ENCODE measurements at regions not wholly inside any gene's neighbourhood (a gene's known extent, or its start where the extent isn't known, plus 50 kb on each side); places are given as distances from the start of the nearest gene placed in this dataset.

DNA sequence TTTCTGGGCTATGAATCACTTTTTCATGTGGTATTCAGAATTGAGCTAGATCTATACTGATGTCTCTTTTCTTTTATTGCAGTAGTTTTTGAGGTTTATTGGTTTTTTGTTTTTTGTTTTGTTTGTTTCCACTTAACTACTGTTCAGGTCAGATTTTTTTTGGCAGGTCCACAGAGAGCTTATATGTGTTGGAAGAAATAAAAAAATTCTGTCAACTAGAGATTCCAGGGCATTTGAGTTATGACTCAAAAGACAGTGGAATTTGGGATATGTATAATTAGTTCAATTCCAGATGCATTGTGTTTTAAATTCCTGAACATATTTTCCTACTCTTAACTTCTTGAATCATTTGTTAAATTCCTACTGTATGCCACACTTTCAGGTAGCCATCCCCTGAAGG lies 727.2 kb downstream of the SI start:
- TF ChIP-seq POLR2A (IDR thresholded peaks at IDR 0.05), result no peak
- TF ChIP-seq, protein P1, sequence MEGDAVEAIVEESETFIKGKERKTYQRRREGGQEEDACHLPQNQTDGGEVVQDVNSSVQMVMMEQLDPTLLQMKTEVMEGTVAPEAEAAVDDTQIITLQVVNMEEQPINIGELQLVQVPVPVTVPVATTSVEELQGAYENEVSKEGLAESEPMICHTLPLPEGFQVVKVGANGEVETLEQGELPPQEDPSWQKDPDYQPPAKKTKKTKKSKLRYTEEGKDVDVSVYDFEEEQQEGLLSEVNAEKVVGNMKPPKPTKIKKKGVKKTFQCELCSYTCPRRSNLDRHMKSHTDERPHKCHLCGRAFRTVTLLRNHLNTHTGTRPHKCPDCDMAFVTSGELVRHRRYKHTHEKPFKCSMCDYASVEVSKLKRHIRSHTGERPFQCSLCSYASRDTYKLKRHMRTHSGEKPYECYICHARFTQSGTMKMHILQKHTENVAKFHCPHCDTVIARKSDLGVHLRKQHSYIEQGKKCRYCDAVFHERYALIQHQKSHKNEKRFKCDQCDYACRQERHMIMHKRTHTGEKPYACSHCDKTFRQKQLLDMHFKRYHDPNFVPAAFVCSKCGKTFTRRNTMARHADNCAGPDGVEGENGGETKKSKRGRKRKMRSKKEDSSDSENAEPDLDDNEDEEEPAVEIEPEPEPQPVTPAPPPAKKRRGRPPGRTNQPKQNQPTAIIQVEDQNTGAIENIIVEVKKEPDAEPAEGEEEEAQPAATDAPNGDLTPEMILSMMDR (IDR thresholded peaks at IDR 0.05), result no peak

Measured in heart left ventricle (tissue), 13 donors.